HG03432 (cell line): ENCODE measurements at regions not wholly inside any gene's neighbourhood (a gene's known extent, or its start where the extent isn't known, plus 50 kb on each side); places are given as distances from the start of the nearest gene placed in this dataset.
A peak's percentile ranks its signal among the peaks of the same experiment; 100 is the strongest.

Experiments
- ATAC-seq: cut with Tn5 transposase; IDR thresholded peaks from one replicate; pipeline ENCODE4 v1.9.1; 2021; ENCODE audit warnings: mild to moderate bottlenecking, moderate library complexity; ENCODE audit not compliant: unreplicated experiment

- ATAC-seq: no peak
Measured at GRCh38 chr3:80113331-80113730, 345.5 kb upstream of the ROBO1 start.

- no peak for ATAC-seq
Measured at GRCh38 chr3:80099559-80100066, 331.8 kb upstream of the ROBO1 start.

DNA sequence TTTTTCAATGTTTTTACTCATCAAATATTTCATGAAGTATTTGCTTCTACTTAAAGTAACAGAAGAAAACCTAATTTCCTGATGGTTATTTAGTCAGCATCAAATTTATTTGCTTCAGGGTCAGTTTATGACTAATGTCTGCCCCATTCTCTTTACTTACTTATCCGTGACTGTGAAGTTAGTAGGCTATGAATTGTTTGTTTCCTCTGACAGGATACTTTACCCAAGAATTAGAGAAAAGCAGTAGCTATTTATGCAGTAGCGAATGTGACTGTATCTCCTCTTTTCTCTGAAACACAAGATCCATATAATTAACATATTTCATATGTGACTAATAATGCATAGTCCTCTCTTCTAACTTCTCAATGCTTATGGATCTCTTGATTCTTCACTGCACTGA lies 329.9 kb upstream of the ROBO1 start:
- ATAC-seq: no peak

DNA sequence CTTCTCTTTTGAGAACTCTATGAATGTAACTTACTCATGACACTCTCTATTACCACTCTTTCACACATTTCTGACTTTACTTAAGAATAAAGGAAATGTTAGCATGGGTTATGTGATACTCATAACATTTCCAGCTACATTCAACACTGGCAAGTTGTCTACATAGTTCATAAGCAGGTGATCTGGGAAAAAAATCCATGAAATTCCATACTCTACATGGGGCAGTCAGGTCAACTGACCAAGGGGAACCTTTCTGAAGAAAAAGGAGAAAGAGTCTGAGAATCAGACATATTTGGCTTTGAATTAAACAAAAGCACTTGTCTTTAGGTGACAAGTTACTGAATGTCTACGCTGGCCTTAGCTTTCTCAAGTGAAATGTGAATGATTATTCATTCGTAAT lies 329.1 kb upstream of the ROBO1 start:
- no peak for ATAC-seq

DNA sequence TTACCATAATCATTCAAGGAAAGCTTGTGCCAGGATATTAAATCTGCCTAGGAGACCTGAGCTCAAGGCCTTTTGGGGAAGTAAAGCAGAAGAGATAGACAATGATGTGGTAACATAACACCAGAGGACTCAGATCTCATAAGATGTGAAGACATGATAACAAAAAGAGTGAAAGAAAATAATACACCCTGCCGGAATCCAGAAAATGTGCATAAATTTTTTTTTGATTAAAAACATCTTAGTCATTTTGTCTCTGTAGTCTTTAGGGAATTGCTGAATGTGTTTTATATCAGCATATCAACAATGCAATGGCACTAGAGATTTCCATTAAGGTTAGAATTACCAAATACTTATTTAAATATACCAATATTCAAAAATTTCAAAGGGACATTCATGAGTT lies 326.8 kb upstream of the ROBO1 start:
- no peak for ATAC-seq

GRCh38 chr3:80087767-80088166 lies 320.0 kb upstream of the ROBO1 start:
- no peak for ATAC-seq

- no peak for ATAC-seq
Measured at GRCh38 chr3:80086426-80086825, 318.6 kb upstream of the ROBO1 start.

DNA sequence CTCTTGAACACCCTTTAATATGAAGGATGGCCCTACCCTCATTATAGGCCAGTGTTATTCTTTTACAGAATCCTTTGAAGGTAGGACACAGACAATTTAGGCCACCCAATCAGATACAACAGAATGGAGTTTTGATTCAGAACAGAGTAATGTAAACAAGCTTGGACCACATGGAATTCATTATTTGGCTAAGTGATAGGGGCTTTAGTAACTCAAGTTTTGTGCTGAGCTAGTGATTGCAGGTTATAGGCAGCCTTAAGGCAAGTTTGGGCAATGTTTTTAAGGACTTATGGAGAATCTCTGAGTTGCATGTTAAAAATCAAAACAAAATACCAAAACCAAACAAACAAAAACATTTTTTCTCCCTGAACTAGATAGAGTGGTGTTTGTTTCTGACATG lies 312.1 kb upstream of the ROBO1 start:
- ATAC-seq: no peak

DNA sequence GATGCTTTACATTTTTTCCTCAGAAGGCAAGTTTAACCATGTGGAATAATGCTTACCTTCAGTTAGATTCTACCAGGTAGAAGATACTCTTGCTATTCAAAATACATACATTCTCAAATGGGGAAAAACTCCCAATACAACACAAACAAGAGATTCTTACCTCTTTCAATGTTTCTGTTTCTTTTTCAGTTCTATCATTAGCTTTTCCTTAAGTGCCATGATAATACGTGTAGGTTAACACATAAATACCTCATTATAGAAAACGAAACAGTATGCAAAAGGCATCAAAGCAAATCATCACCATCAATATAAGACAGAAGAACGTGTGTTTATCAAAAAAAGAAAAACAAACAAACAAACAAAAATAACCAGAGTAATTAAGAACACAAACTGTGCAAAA lies 300.7 kb upstream of the ROBO1 start:
- peak; percentile 78 for ATAC-seq

GRCh38 chr3:80063535-80063934 lies 295.7 kb upstream of the ROBO1 start:
- no peak for ATAC-seq

DNA sequence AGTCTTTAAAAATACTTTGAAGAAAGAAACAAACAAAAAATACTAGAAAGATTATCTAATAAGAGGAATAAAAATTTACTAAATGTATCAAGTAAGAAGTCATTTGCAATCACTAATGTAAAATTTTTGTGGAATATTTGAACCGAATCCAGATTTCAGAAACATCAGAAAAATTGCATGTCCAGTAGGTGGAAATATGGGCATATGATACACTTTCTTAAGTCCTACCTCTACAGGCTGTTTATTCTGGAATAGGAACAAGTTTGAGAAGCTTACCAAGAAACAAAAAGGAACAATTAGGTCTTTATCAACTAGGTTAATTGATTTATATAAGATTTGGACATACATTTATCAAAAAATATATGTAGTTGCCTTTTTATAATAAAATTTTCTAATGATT lies 292.9 kb upstream of the ROBO1 start:
- no peak for ATAC-seq

- no peak for ATAC-seq
Measured at GRCh38 chr3:80055306-80055705, 287.5 kb upstream of the ROBO1 start.

DNA sequence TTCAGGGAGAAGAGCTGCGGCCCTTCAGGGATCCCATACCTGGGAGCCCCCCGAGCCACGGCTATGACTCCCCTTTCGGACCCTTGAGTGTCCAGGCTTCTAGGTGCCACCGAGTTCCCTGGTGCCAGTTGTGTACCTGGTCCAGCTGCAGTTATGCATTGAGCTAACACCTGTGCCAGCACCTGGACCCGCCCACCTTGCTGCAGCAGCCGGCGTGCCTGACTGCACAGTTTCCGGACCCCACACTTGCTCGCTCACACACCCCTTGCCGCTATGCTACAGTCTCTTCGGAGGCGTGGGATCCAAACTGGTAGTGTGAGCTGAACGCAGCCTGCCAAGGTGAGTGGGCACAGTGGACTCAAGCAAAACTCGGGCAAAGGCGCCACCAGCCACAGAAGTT lies 284.5 kb upstream of the ROBO1 start:
- no peak for ATAC-seq

DNA sequence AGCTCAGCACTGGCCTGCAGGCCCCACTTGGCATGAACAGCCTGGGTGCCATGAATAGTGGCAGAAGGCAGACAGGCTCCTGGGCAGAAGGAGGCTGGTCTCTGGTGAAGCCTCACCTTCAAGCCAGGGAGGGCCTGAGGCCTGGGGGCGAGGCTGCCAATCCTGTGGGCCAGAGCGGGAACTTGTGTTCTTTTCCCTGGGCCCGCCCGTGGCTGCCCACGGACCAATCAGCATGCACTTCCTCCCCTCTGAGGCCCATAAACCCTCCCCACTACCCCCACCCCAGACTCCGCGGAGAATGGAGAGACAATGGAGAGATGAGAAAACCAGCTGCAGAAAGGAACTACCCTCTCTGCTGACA lies 283.8 kb upstream of the ROBO1 start:
- ATAC-seq: no peak

- ATAC-seq: no peak
Measured at GRCh38 chr3:80050826-80051601, 283.2 kb upstream of the ROBO1 start.

- ATAC-seq: no peak
Measured at GRCh38 chr3:80043226-80043625, 275.4 kb upstream of the ROBO1 start.

DNA sequence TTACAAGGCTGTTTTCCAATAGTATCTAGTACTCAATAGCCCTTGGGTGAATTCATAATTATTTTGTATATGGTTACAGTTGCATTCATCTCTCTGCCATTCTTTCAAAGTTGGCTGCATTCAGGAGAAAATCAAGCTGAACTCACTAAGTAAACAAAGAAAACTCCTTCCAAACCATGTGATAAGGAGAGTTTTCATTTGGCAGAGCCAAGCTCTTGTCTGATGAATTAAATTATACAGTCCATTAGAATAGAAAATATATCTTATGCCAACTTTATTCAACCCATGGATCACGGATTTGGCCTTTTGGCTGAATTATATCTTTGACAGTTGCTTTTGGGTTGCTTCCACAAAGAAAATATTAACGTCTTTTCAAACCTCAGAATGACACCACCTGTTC lies 272.3 kb upstream of the ROBO1 start:
- no peak for ATAC-seq

DNA sequence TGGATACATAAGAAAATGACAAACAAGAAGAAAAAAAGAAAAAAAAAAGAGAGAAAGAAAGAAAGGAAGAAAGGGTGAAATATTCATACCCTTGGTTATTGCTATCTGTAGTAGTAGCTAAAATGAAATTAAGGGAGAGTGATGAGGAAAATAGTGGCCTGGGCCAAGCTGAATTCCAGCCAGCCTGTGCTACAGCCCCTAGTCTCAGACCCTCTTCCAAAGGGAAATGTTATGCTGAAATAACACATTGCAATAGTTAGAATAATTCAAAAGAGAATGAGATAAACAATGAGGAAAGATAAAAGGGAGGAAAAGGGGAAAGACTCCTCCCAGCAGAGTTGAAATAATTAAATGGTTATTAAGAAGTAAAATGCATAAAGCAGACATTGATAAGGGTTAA lies 268.4 kb upstream of the ROBO1 start:
- no peak for ATAC-seq

- ATAC-seq: no peak
Measured at GRCh38 chr3:80035021-80035420, 267.2 kb upstream of the ROBO1 start.

- no peak for ATAC-seq
Measured at GRCh38 chr3:80023010-80023409, 255.2 kb upstream of the ROBO1 start.

- ATAC-seq: no peak
Measured at GRCh38 chr3:80018375-80018774, 250.6 kb upstream of the ROBO1 start.

DNA sequence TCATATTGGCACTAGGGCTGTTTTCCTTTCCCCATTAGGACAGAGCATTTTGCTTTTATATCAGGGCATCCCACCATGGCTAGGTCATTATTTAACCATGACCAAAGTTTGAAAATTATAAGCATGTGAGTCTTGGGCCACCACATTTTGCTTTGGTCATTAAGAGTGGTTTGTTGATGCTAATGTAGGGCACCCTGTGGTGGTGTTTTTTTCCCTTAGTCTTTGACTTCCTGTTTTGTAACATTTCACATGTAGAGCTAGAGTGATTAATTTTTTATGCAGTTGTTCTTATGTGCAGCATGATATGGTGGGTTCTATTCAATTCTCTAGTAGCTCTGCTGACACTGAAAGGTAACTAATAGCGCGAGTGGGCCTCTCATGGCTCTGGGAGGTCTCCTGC lies 249.6 kb upstream of the ROBO1 start:
- ATAC-seq: no peak

DNA sequence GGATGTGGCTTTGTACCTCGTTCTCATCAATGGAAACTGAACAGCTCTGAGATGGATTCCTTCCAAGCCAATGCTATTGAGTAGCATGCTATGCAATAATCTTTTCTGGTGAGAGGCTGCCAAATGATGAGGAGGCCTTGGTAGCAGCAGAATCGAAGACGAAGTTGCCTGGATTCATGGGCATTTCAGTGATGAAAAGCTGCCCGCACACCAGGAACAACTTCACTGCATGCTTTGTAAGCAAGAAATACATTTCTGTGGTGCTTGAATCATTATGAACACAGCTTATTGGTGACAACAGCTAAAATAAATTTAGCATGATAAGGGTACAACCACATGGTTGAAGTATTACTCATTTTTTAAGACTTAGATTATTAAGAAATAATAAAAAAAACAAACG lies 246.8 kb upstream of the ROBO1 start:
- ATAC-seq: no peak
